ENCODE measurements at regions not wholly inside any gene's neighbourhood (a gene's known extent, or its start where the extent isn't known, plus 50 kb on each side); places are given as distances from the start of the nearest gene placed in this dataset.

GRCh38 chr13:97660594-97661260 lies 226.8 kb downstream of the RAP2A start:
- no peaks in the 10 kb centered on the region for H3K9me3 Mint-ChIP-seq
- intact Hi-C loops (cut with micrococcal nuclease) = no loop called here
- H3K4me3 Mint-ChIP-seq = no peak overlapping the region
- ATAC-seq (ENCODE audit: low read depth) (no peak), DNase-seq (no peak)
- CTCF ChIA-PET = no interaction called here
- no peak overlapping the region for H3K27ac Mint-ChIP-seq
- no peaks in the 10 kb centered on the region for H3K4me1 Mint-ChIP-seq
- no peak for TF ChIP-seq CTCF (IDR thresholded peaks at IDR 0.05)
- H3K27me3 Mint-ChIP-seq = peaks cover 3% of the 10 kb centered on the region
- POLR2A ChIA-PET = no interaction called here
- no peaks in the 10 kb centered on the region for H3K36me3 Mint-ChIP-seq (ENCODE audit: low read depth)

- no peak overlapping the region for H3K27ac Mint-ChIP-seq
- no peak for ATAC-seq (ENCODE audit: low read depth)
- no peak for DNase-seq
- H3K4me3 Mint-ChIP-seq = no peak overlapping the region
- peaks cover 2% of the 10 kb centered on the region for H3K9me3 Mint-ChIP-seq
- no peaks in the 10 kb centered on the region for H3K36me3 Mint-ChIP-seq (ENCODE audit: low read depth)
- ChIA-PET CTCF (no interaction called here), POLR2A (no interaction called here)
- intact Hi-C loops (cut with micrococcal nuclease) = no loop called here
- no peaks in the 10 kb centered on the region for H3K4me1 Mint-ChIP-seq
- no peak for TF ChIP-seq CTCF (IDR thresholded peaks at IDR 0.05)
- peaks cover 7% of the 10 kb centered on the region for H3K27me3 Mint-ChIP-seq
Observed at GRCh38 chr13:97686594-97686993, 252.6 kb downstream of the RAP2A start.

GRCh38 chr13:97692628-97693027 lies 258.7 kb downstream of the RAP2A start:
- Mint-ChIP-seq H3K36me3 (ENCODE audit: low read depth) (no peaks in the 10 kb centered on the region), H3K27ac (no peak overlapping the region), H3K27me3 (peaks cover 3% of the 10 kb centered on the region), H3K4me1 (no peaks in the 10 kb centered on the region), H3K9me3 (peaks cover 2% of the 10 kb centered on the region), H3K4me3 (no peak overlapping the region)
- ChIA-PET POLR2A (no interaction called here), CTCF (no interaction called here)
- intact Hi-C loops (cut with micrococcal nuclease) = no loop called here
- no peak for TF ChIP-seq CTCF (IDR thresholded peaks at IDR 0.05)
- ATAC-seq (ENCODE audit: low read depth) = no peak
- no peak for DNase-seq

DNA sequence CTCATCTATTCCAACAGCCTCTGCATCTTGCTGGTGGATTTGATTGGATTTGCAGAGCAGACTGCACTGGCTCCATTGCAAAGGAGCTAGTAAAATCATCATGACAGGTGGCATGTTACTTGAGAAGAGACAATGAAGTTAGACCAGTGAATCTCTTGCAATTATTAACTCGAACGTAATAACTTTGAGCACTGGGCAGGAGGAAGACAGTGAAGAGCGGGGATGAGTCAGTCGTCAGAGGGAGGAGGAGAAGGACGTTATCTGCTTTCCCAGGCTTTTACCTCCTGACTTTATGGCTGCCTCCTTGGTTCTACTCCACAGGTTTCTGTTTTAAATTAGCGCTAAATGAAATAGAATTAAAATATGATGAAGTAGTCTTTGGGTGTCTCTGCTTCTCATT lies 257.8 kb upstream of the IPO5 start:
- POLR2A ChIA-PET = no interaction called here
- intact Hi-C loops (cut with micrococcal nuclease) = no loop called here

GRCh38 chr13:97696921-97697320 lies 256.6 kb upstream of the IPO5 start:
- H3K9me3 Mint-ChIP-seq = no peaks in the 10 kb centered on the region
- ATAC-seq (ENCODE audit: low read depth) (no peak), DNase-seq (no peak)
- TF ChIP-seq CTCF (IDR thresholded peaks at IDR 0.05) = no peak
- no peaks in the 10 kb centered on the region for H3K36me3 Mint-ChIP-seq (ENCODE audit: low read depth)
- ChIA-PET CTCF (no interaction called here), POLR2A (no interaction called here)
- no peak overlapping the region for H3K4me3 Mint-ChIP-seq
- H3K27me3 Mint-ChIP-seq = no peaks in the 10 kb centered on the region
- no peak overlapping the region for H3K27ac Mint-ChIP-seq
- intact Hi-C loops (cut with micrococcal nuclease) = no loop called here
- no peaks in the 10 kb centered on the region for H3K4me1 Mint-ChIP-seq

More for the DNA sequence above, 257.8 kb upstream of the IPO5 start:
- CTCF ChIA-PET = no interaction called here
- DNase-seq (no peak), ATAC-seq (ENCODE audit: low read depth) (no peak)
- Mint-ChIP-seq H3K27ac (no peak overlapping the region), H3K4me1 (no peaks in the 10 kb centered on the region), H3K4me3 (no peak overlapping the region), H3K36me3 (ENCODE audit: low read depth) (no peaks in the 10 kb centered on the region), H3K27me3 (no peaks in the 10 kb centered on the region), H3K9me3 (peaks cover 2% of the 10 kb centered on the region)
- TF ChIP-seq CTCF (IDR thresholded peaks at IDR 0.05) = no peak

All from activated B cell treated with CpG ODN at 0.5 μM for 24 hours (primary cell).